ENCODE measurements at regions not wholly inside any gene's neighbourhood (a gene's known extent, or its start where the extent isn't known, plus 50 kb on each side); places are given as distances from the start of the nearest gene placed in this dataset.

DNA sequence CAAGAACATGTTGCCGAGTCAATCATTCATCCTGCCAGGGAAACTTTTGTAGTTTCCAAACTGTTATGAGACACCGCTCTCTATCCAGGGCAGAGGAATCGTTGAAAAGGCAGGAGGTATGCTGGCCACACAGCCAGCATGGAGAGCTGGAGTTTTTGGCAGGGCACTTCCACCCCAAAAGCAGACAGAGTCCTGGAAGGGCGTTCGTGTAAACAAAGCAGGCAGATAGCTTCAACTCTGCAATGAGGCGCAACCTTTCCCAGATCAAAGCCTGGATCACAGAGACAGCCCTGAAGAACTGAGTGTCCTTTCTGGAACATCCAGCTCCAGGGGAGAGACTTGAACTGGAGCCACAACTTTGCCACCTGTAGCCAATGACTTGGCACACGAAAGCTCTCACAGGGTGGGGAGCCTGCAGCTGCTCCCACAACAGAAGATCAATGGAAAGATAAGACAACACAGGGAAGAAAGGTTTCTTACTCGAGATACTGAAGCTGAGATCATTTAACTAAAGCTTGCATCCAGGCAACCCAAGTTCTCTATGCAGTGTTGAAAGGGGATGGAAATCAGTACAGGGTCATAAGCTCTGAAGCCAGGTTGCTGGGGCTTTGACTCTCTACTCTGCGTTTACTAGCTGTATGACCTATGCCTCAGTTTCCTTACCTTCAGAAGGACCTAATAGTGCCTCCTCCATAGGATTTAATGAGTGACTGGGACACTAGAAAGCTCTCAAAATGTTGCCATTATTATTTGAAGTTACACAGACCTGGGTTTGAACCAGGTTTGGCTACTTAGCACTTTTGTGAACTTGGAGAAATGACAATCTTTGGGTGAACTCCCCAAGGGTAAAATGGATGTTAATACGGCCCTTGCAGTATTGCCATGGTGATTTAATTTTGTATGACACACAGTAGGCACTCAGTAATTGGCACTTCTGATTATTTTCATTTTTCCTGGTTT is 434.8 kb upstream of the NPVF start:
- TF ChIP-seq POLR2A (IDR thresholded peaks at IDR 0.05) (no peak), POLR2AphosphoS5 (IDR thresholded peaks at IDR 0.05) (peak; percentile 17)
- TF ChIP-seq, protein P1, sequence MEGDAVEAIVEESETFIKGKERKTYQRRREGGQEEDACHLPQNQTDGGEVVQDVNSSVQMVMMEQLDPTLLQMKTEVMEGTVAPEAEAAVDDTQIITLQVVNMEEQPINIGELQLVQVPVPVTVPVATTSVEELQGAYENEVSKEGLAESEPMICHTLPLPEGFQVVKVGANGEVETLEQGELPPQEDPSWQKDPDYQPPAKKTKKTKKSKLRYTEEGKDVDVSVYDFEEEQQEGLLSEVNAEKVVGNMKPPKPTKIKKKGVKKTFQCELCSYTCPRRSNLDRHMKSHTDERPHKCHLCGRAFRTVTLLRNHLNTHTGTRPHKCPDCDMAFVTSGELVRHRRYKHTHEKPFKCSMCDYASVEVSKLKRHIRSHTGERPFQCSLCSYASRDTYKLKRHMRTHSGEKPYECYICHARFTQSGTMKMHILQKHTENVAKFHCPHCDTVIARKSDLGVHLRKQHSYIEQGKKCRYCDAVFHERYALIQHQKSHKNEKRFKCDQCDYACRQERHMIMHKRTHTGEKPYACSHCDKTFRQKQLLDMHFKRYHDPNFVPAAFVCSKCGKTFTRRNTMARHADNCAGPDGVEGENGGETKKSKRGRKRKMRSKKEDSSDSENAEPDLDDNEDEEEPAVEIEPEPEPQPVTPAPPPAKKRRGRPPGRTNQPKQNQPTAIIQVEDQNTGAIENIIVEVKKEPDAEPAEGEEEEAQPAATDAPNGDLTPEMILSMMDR (IDR thresholded peaks at IDR 0.05) = no peak

Data from gastroesophageal sphincter (tissue), 3 donors.